Keratinocyte (primary cell): ENCODE measurements at regions not wholly inside any gene's neighbourhood (a gene's known extent, or its start where the extent isn't known, plus 50 kb on each side); places are given as distances from the start of the nearest gene placed in this dataset.
"Not testable (repeated sequence)": the region's sequence is repeated elsewhere in the genome, so short reads cannot be mapped to it uniquely, and the experiment has no call there.

Source experiments
- CTCF ChIP-seq, 3 experiments: IDR thresholded peaks in 1 of 3; conservative IDR thresholded peaks in 1 of 3; optimal IDR thresholded peaks in 1 of 3; 2 replicates in 2 of 3; 3 replicates in 1 of 3; pipeline versions ENCODE3 to v1.5.1; 2011; ENCODE audit warnings: low read length in 3 of 3, mild to moderate bottlenecking in 3 of 3, moderate library complexity in 2 of 3, control low read depth in 1 of 3, inconsistent platforms in 1 of 3; ENCODE audit not compliant: insufficient read depth in 2 of 3; ENCODE audit errors: extremely low read depth in 1 of 3
- EZH2 ChIP-seq: IDR thresholded peaks from one replicate; pipeline ENCODE4 v1.6.1; 2012; ENCODE audit warnings: inconsistent platforms, mild to moderate bottlenecking, low read length, moderate library complexity

GRCh38 chr2:109716596-109716995 is 77.5 kb upstream of the RGPD5 start:
- TF ChIP-seq CTCF (optimal IDR thresholded peaks at IDR 0.05 in 1 of 3, IDR thresholded peaks at IDR 0.05 in 1 of 3, conservative IDR thresholded peaks at IDR 0.05 in 1 of 3; ENCODE audit: extremely low read depth in 1 of 3, insufficient read depth in 2 of 3, low read length in 3 of 3); EZH2: not testable (repeated sequence)
